GM23338 (cell line): ENCODE measurements at regions not wholly inside any gene's neighbourhood (a gene's known extent, or its start where the extent isn't known, plus 50 kb on each side); places are given as distances from the start of the nearest gene placed in this dataset.

ENCODE experiments used
- ATAC-seq: fragments of 200-7000 bp; cut with Tn5 transposase; 3 replicates; pipeline ENCODE4 v1.9.1; 2020
- DNase-seq: peaks from one replicate; pipeline ENCODE4 v3.0.0-alpha.2; 2015; ENCODE audit warnings: low spot score
- H2AFZ ChIP-seq: fragments of 200-600 bp; sonication (generic); 2 replicates; pipeline ENCODE4 v1.8.0; 2016; ENCODE audit warnings: antibody characterized with exemption, mild to moderate bottlenecking, moderate library complexity
- H3F3A ChIP-seq: fragments of 200-600 bp; sonication (generic); replicated peaks from 2 replicates; pipeline ENCODE4 v1.8.0; 2017; ENCODE audit warnings: antibody characterized with exemption, mixed run types, low read depth
- H3K27ac ChIP-seq: fragments of 200-600 bp; sonication (generic); 2 replicates; pipeline ENCODE4 v1.6.1; 2016; ENCODE audit warnings: low read depth
- H3K27me3 ChIP-seq: fragments of 200-600 bp; sonication (generic); 2 replicates; pipeline ENCODE4 v1.8.0; 2016; ENCODE audit warnings: mild to moderate bottlenecking, mixed run types, moderate library complexity; ENCODE audit not compliant: insufficient read depth
- H3K36me3 ChIP-seq: fragments of 200-600 bp; sonication (generic); 2 replicates; pipeline ENCODE4 v1.8.0; 2016; ENCODE audit warnings: mild to moderate bottlenecking; ENCODE audit not compliant: insufficient read depth
- H3K4me1 ChIP-seq: fragments of 200-600 bp; sonication (generic); 2 replicates; pipeline ENCODE4 v1.8.0; 2016; ENCODE audit warnings: mild to moderate bottlenecking, moderate library complexity; ENCODE audit not compliant: insufficient read depth
- H3K4me2 ChIP-seq: fragments of 200-600 bp; sonication (generic); 2 replicates; pipeline ENCODE4 v1.7.1; 2017; ENCODE audit warnings: mixed run types
- H3K4me3 ChIP-seq: fragments of 200-600 bp; sonication (generic); 2 replicates; pipeline ENCODE4 v1.6.1; 2016; ENCODE audit warnings: mixed run types
- H3K79me2 ChIP-seq: fragments of 200-600 bp; sonication (generic); replicated peaks from 2 replicates; pipeline ENCODE4 v1.8.0; 2017; ENCODE audit warnings: mild to moderate bottlenecking; ENCODE audit not compliant: insufficient read depth
- H3K9me2 ChIP-seq: fragments of 200-600 bp; sonication (generic); 2 replicates; pipeline ENCODE4 v1.8.0; 2017; ENCODE audit not compliant: insufficient read depth
- H4K20me1 ChIP-seq: fragments of 200-600 bp; sonication (generic); replicated peaks from 2 replicates; pipeline ENCODE4 v1.8.0; 2017; ENCODE audit warnings: mild to moderate bottlenecking; ENCODE audit not compliant: insufficient read depth
- H3K27ac Mint-ChIP-seq: 2 replicates; pipeline ENCODE4 v1.8.0; 2020; ENCODE audit warnings: inconsistent platforms, mild to moderate bottlenecking, moderate library complexity, mixed read lengths
- H3K27me3 Mint-ChIP-seq: 3 replicates; pipeline ENCODE4 v1.8.0; 2022; ENCODE audit warnings: low read depth, mild to moderate bottlenecking, moderate library complexity, mixed read lengths, inconsistent platforms; ENCODE audit not compliant: insufficient read depth, poor library complexity
- H3K36me3 Mint-ChIP-seq: 3 replicates; pipeline ENCODE4 v1.8.0; 2021; ENCODE audit warnings: low read depth, mild to moderate bottlenecking, inconsistent platforms, moderate library complexity, mixed read lengths
- H3K4me1 Mint-ChIP-seq: 3 replicates; pipeline ENCODE4 v1.8.0; 2020; ENCODE audit warnings: mild to moderate bottlenecking, inconsistent platforms, mixed read lengths
- H3K4me3 Mint-ChIP-seq: 3 replicates; pipeline ENCODE4 v1.8.0; 2021; ENCODE audit warnings: moderate library complexity, mild to moderate bottlenecking, inconsistent platforms, mixed read lengths
- H3K9me3 Mint-ChIP-seq: 3 replicates; pipeline ENCODE4 v1.8.0; 2020; ENCODE audit warnings: moderate library complexity, mild to moderate bottlenecking, inconsistent platforms, mixed read lengths
- CREB1 ChIP-seq: fragments of 250-450 bp; sonication (Bioruptor Pico); IDR thresholded peaks from 2 replicates; pipeline ENCODE4 v1.5.0; 2020; ENCODE audit warnings: low read depth, mild to moderate bottlenecking, moderate library complexity
- JUNB ChIP-seq: IDR thresholded peaks from one replicate; pipeline ENCODE4 v1.6.1; 2016; ENCODE audit warnings: antibody characterized with exemption; ENCODE audit not compliant: unreplicated experiment
- NANOG ChIP-seq: IDR thresholded peaks from 2 replicates; pipeline ENCODE4 v1.6.1; 2016; ENCODE audit warnings: antibody characterized with exemption, borderline replicate concordance
- STAT1 ChIP-seq: IDR thresholded peaks from one replicate; pipeline ENCODE4 v1.6.1; 2016; ENCODE audit warnings: antibody characterized with exemption; ENCODE audit not compliant: unreplicated experiment
- ZNF331 ChIP-seq: fragments of 250-450 bp; sonication (Bioruptor Pico); IDR thresholded peaks from 2 replicates; pipeline ENCODE4 v1.5.0; 2020; ENCODE audit warnings: low read depth, mild to moderate bottlenecking, moderate library complexity
- ZNF462 ChIP-seq: fragments of 250-450 bp; sonication (Bioruptor Pico); IDR thresholded peaks from 2 replicates; pipeline ENCODE4 v1.5.0; 2020; ENCODE audit warnings: mild to moderate bottlenecking, moderate library complexity
- TF ChIP-seq, protein P1 (sequence below): IDR thresholded peaks from one replicate; pipeline ENCODE4 v1.6.1; 2018; ENCODE audit warnings: antibody characterized with exemption; ENCODE audit not compliant: unreplicated experiment
- TF ChIP-seq, protein P2 (sequence below), 2 experiments: fragments of 200-600 bp in 1 of 2; sonication (generic) in 1 of 2; conservative IDR thresholded peaks; 2 replicates each; pipeline versions ENCODE4 v1.5.1 to v1.6.1; 2016 to 2017; ENCODE audit warnings: antibody characterized with exemption in 2 of 2, low read depth in 2 of 2, mild to moderate bottlenecking in 2 of 2, moderate library complexity in 1 of 2

- Histone ChIP-seq H3K79me2 (no peaks in the 10 kb centered on the region), H4K20me1 (no peaks in the 10 kb centered on the region), H3K27me3 (no peaks in the 10 kb centered on the region), H3K4me1 (no peaks in the 10 kb centered on the region), H3K36me3 (no peaks in the 10 kb centered on the region), H3K9me2 (no peaks in the 10 kb centered on the region; the same call in 1 of the 2 replicates), H3K27ac (no peak overlapping the region), H2AFZ (no peak overlapping the region), H3K4me3 (no peak overlapping the region), H3K4me2 (no peak overlapping the region), H3F3A (no peaks in the 10 kb centered on the region)
- TF ChIP-seq ZNF331 (no peak), STAT1 (no peak), CREB1 (no peak), NANOG (no peak), JUNB (no peak)
- TF ChIP-seq, protein P1, sequence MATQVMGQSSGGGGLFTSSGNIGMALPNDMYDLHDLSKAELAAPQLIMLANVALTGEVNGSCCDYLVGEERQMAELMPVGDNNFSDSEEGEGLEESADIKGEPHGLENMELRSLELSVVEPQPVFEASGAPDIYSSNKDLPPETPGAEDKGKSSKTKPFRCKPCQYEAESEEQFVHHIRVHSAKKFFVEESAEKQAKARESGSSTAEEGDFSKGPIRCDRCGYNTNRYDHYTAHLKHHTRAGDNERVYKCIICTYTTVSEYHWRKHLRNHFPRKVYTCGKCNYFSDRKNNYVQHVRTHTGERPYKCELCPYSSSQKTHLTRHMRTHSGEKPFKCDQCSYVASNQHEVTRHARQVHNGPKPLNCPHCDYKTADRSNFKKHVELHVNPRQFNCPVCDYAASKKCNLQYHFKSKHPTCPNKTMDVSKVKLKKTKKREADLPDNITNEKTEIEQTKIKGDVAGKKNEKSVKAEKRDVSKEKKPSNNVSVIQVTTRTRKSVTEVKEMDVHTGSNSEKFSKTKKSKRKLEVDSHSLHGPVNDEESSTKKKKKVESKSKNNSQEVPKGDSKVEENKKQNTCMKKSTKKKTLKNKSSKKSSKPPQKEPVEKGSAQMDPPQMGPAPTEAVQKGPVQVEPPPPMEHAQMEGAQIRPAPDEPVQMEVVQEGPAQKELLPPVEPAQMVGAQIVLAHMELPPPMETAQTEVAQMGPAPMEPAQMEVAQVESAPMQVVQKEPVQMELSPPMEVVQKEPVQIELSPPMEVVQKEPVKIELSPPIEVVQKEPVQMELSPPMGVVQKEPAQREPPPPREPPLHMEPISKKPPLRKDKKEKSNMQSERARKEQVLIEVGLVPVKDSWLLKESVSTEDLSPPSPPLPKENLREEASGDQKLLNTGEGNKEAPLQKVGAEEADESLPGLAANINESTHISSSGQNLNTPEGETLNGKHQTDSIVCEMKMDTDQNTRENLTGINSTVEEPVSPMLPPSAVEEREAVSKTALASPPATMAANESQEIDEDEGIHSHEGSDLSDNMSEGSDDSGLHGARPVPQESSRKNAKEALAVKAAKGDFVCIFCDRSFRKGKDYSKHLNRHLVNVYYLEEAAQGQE: no peak
- TF ChIP-seq, protein P2, sequence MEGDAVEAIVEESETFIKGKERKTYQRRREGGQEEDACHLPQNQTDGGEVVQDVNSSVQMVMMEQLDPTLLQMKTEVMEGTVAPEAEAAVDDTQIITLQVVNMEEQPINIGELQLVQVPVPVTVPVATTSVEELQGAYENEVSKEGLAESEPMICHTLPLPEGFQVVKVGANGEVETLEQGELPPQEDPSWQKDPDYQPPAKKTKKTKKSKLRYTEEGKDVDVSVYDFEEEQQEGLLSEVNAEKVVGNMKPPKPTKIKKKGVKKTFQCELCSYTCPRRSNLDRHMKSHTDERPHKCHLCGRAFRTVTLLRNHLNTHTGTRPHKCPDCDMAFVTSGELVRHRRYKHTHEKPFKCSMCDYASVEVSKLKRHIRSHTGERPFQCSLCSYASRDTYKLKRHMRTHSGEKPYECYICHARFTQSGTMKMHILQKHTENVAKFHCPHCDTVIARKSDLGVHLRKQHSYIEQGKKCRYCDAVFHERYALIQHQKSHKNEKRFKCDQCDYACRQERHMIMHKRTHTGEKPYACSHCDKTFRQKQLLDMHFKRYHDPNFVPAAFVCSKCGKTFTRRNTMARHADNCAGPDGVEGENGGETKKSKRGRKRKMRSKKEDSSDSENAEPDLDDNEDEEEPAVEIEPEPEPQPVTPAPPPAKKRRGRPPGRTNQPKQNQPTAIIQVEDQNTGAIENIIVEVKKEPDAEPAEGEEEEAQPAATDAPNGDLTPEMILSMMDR (conservative IDR thresholded peaks at IDR 0.05; ENCODE audit: low read depth in 2 of 2): no peak
- Mint-ChIP-seq H3K4me1 (no peaks in the 10 kb centered on the region), H3K9me3 (peaks cover 21% of the 10 kb centered on the region), H3K27ac (no peak overlapping the region), H3K27me3 (peaks cover 3% of the 10 kb centered on the region), H3K4me3 (no peak overlapping the region), H3K36me3 (peaks cover 4% of the 10 kb centered on the region; the same call in 2 of the 3 replicates)
- DNase-seq (no peak), ATAC-seq (no peak)
Observed at GRCh38 chr2:2926009-2926857, 451.4 kb downstream of the EIPR1 start.

DNA sequence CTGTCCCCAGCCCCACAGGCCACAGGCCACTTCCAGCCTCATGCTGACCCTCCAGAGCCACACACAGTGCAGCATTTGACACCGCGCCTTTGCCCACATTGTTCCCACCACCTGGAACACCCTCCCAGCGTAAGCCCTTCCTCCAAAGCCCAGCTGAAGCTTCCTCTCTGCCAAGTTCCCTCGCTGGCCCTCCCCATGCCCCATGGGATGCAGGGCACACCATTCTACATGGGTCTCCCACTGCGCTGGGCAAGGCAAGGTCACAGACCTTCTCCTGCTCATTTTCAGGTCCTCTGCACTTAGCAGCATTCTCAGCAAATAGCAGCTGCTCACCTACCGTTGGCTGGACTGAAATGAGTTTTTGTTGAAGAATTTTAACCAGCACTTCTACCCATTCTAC lies 455.5 kb downstream of the EIPR1 start:
- Mint-ChIP-seq H3K27ac (no peak overlapping the region), H3K36me3 (no peaks in the 10 kb centered on the region), H3K4me1 (no peaks in the 10 kb centered on the region)
- no peak for TF ChIP-seq ZNF462 (CRISPR knock-in tag)

More for the DNA sequence above, 455.5 kb downstream of the EIPR1 start:
- Histone ChIP-seq H3K4me3 (no peak overlapping the region), H3K27ac (no peak overlapping the region), H3K9me2 (no peaks in the 10 kb centered on the region), H3K4me1 (no peaks in the 10 kb centered on the region), H4K20me1 (no peaks in the 10 kb centered on the region), H3K79me2 (no peaks in the 10 kb centered on the region), H3K4me2 (no peak overlapping the region), H3F3A (no peaks in the 10 kb centered on the region), H3K36me3 (no peaks in the 10 kb centered on the region), H3K27me3 (no peaks in the 10 kb centered on the region), H2AFZ (no peak overlapping the region)
- Mint-ChIP-seq H3K9me3 (no peaks in the 10 kb centered on the region), H3K4me3 (no peak overlapping the region), H3K27me3 (no peaks in the 10 kb centered on the region)
- ATAC-seq (no peak), DNase-seq (no peak)
